A549 (cell line): ENCODE measurements at regions not wholly inside any gene's neighbourhood (a gene's known extent, or its start where the extent isn't known, plus 50 kb on each side); places are given as distances from the start of the nearest gene placed in this dataset.

ENCODE experiments used
- BHLHE40 ChIP-seq: IDR thresholded peaks from 2 replicates; pipeline ENCODE4 v1.6.1; 2012; ENCODE audit warnings: low read depth, low read length, inconsistent platforms
- CTCF ChIP-seq: fragments of >200 bp; sonication (Bioruptor Twin); formaldehyde crosslinking; IDR thresholded peaks from 3 replicates; pipeline ENCODE4 v1.5.1; 2016
- MAZ ChIP-seq: fragments of 150-350 bp; IDR thresholded peaks from 2 replicates; pipeline ENCODE4 v1.6.1; 2014; ENCODE audit warnings: antibody characterized with exemption, low read depth, low read length, borderline replicate concordance
- POLR2A ChIP-seq: IDR thresholded peaks from 2 replicates; pipeline ENCODE4 v1.6.1; 2012; ENCODE audit warnings: mild to moderate bottlenecking, low read length
- POLR2AphosphoS2 ChIP-seq: conservative IDR thresholded peaks from 2 replicates; pipeline ENCODE4 v1.6.1; 2012; ENCODE audit warnings: low read length, improper control_type of control experiment, inconsistent platforms
- RAD21 ChIP-seq, 2 experiments: fragments of >200 bp in 1 of 2; sonication (Bioruptor Twin) in 1 of 2; formaldehyde crosslinking in 1 of 2; IDR thresholded peaks in 1 of 2; conservative IDR thresholded peaks in 1 of 2; 2 replicates in 1 of 2; 3 replicates in 1 of 2; pipeline ENCODE4 v1.6.1; 2012 to 2018; ENCODE audit warnings: inconsistent platforms in 1 of 2
- TF ChIP-seq, protein P1 (sequence below): IDR thresholded peaks from 2 replicates; pipeline ENCODE4 v1.6.1; 2012

GRCh38 chr13:94968040-94968756 lies 255.9 kb upstream of the SOX21 start:
- no peak for TF ChIP-seq MAZ
- TF ChIP-seq RAD21 (conservative IDR thresholded peaks at IDR 0.05 in 1 of 2, IDR thresholded peaks at IDR 0.05 in 1 of 2) = peak; percentile 12 to 42; a peak in 2 of 5 replicates
- TF ChIP-seq POLR2A = peak; percentile 35
- no peak for TF ChIP-seq BHLHE40
- no peak for TF ChIP-seq POLR2AphosphoS2
- peak; percentile 27; the same call in 1 of the 3 replicates for TF ChIP-seq CTCF
- TF ChIP-seq, protein P1, sequence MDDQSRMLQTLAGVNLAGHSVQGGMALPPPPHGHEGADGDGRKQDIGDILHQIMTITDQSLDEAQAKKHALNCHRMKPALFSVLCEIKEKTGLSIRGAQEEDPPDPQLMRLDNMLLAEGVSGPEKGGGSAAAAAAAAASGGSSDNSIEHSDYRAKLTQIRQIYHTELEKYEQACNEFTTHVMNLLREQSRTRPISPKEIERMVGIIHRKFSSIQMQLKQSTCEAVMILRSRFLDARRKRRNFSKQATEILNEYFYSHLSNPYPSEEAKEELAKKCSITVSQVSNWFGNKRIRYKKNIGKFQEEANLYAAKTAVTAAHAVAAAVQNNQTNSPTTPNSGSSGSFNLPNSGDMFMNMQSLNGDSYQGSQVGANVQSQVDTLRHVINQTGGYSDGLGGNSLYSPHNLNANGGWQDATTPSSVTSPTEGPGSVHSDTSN = no peak
